ENCODE measurements at regions not wholly inside any gene's neighbourhood (a gene's known extent, or its start where the extent isn't known, plus 50 kb on each side); places are given as distances from the start of the nearest gene placed in this dataset.

DNA sequence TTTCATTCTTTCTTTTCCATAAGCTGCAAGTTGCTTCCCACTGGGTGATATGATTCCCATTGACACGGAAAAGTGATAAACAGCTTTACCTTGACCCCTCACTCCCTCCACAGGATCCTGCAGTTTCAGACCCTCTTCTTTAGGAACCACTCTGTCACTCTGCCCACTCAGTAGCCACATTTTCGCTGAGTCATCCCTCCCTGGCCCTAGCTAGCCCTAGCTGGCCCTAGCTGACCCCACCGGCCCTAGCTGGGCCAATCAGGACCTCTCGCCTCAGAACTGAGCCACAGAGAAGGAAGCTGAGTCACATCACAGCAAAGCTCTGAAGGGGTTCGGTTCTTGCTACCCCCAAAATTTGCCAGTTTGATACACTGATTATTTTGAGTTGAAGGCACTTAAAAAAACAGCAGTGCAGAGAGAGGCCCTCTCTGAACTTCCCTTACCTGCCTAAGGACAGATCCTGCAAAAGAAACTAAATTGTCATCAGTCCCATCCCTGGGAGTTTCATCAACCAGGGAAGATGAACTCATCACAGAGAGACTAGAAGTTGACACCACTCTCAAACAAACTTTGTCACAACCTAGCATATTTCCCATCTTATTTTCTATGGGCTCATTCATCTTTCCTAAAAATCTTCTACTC, 233.5 kb upstream of the PROK2 start:
- POLR2A ChIA-PET (ENCODE audit: unreplicated experiment) = no interaction called here
- no peak overlapping the region for H2AFZ ChIP-seq
- H3K9me2 ChIP-seq (ENCODE audit: insufficient read depth) = no peaks in the 10 kb centered on the region
- CTCF ChIA-PET = no interaction called here
- H3K4me2 ChIP-seq = no peak overlapping the region
- H3F3A ChIP-seq (ENCODE audit: insufficient read depth, low read depth) = no peaks in the 10 kb centered on the region
- no peaks in the 10 kb centered on the region for H3K27me3 ChIP-seq (ENCODE audit: insufficient read depth, low read depth)
- H3K9me3 ChIP-seq (ENCODE audit: insufficient read depth, low read depth) = no peaks in the 10 kb centered on the region
- no peaks in the 10 kb centered on the region for H3K36me3 ChIP-seq (ENCODE audit: low read depth)
- H3K4me3 ChIP-seq = no peak overlapping the region
- DNase-seq = no peak
- H3K4me1 ChIP-seq (replicated peaks; ENCODE audit: insufficient read depth) = no peaks in the 10 kb centered on the region
- intact Hi-C loops (cut with micrococcal nuclease; ENCODE audit: unreplicated experiment) = no loop called here
- H3K79me2 ChIP-seq (ENCODE audit: low read depth) = no peaks in the 10 kb centered on the region
- no TSS peak for BruUV-seq (replicated peaks)
- no peak for TF ChIP-seq EZH2 (IDR thresholded peaks at IDR 0.05; ENCODE audit: low read depth)
- TF ChIP-seq, protein P1, sequence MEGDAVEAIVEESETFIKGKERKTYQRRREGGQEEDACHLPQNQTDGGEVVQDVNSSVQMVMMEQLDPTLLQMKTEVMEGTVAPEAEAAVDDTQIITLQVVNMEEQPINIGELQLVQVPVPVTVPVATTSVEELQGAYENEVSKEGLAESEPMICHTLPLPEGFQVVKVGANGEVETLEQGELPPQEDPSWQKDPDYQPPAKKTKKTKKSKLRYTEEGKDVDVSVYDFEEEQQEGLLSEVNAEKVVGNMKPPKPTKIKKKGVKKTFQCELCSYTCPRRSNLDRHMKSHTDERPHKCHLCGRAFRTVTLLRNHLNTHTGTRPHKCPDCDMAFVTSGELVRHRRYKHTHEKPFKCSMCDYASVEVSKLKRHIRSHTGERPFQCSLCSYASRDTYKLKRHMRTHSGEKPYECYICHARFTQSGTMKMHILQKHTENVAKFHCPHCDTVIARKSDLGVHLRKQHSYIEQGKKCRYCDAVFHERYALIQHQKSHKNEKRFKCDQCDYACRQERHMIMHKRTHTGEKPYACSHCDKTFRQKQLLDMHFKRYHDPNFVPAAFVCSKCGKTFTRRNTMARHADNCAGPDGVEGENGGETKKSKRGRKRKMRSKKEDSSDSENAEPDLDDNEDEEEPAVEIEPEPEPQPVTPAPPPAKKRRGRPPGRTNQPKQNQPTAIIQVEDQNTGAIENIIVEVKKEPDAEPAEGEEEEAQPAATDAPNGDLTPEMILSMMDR (conservative IDR thresholded peaks at IDR 0.05) = no peak
- H3K27ac ChIP-seq = no peak overlapping the region
- no peaks in the 10 kb centered on the region for H4K20me1 ChIP-seq (ENCODE audit: insufficient read depth)

DNA sequence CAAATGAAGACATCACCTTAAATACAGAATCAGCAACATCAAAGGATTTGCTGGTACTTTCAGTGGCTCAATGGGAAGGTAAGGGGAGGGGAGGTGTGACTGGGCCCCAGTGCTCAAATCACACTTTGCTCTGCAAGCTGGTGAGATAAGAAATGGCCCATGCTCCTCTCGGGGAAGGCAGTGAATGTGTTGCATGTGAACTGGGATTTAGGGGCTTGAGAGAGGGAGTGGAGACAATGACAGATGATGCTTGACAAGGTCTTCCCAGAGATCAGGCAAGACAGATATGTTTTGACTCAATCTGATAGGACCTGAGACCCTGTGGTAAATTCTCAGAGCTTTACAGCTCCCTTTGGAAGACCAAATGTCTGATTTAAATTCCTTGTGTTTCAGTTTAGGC, 233.0 kb upstream of the PROK2 start:
- no peaks in the 10 kb centered on the region for H3K9me3 ChIP-seq (ENCODE audit: insufficient read depth, low read depth)
- no peaks in the 10 kb centered on the region for H3K4me1 ChIP-seq (replicated peaks; ENCODE audit: insufficient read depth)
- no peaks in the 10 kb centered on the region for H3K9me2 ChIP-seq (ENCODE audit: insufficient read depth)
- H3K27ac ChIP-seq = no peak overlapping the region
- no peak overlapping the region for H2AFZ ChIP-seq
- no peak for TF ChIP-seq EZH2 (IDR thresholded peaks at IDR 0.05; ENCODE audit: low read depth)
- TF ChIP-seq, protein P1 (conservative IDR thresholded peaks at IDR 0.05) = no peak
- no peak overlapping the region for H3K4me2 ChIP-seq
- no peaks in the 10 kb centered on the region for H3K27me3 ChIP-seq (ENCODE audit: insufficient read depth, low read depth)
- BruUV-seq (replicated peaks) = no TSS peak
- ChIA-PET POLR2A (ENCODE audit: unreplicated experiment) (no interaction called here), CTCF (no interaction called here)
- intact Hi-C loops (cut with micrococcal nuclease; ENCODE audit: unreplicated experiment) = no loop called here
- DNase-seq = no peak
- H3K4me3 ChIP-seq = no peak overlapping the region
- H3K36me3 ChIP-seq (ENCODE audit: low read depth) = no peaks in the 10 kb centered on the region
- H3K79me2 ChIP-seq (ENCODE audit: low read depth) = no peaks in the 10 kb centered on the region
- H4K20me1 ChIP-seq (ENCODE audit: insufficient read depth) = no peaks in the 10 kb centered on the region
- no peaks in the 10 kb centered on the region for H3F3A ChIP-seq (ENCODE audit: insufficient read depth, low read depth)

DNA sequence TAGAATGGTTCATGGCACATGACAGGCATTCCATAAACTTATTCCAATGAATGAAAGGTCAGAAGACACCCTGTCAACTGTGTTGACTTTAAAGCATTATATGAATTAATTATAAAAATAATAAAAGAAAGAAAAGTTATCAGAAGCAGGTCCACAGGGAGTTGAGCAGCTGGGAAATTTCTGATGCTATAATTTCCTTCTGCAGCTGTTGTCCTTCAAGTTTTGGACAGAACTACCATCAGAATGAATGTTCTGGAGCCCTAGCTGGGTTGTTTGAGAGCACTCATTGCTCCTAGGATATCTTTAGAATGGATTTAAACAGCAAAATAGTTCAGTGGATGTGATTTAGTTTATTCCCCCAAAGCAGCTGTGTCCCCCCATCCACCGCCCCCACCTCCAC, 232.4 kb upstream of the PROK2 start:
- no peak overlapping the region for H2AFZ ChIP-seq
- ChIA-PET POLR2A (ENCODE audit: unreplicated experiment) (no interaction called here), CTCF (no interaction called here)
- no peaks in the 10 kb centered on the region for H3K79me2 ChIP-seq (ENCODE audit: low read depth)
- no TSS peak for BruUV-seq (replicated peaks)
- no peak overlapping the region for H3K4me2 ChIP-seq
- H3K27ac ChIP-seq = no peak overlapping the region
- no peaks in the 10 kb centered on the region for H3F3A ChIP-seq (ENCODE audit: insufficient read depth, low read depth)
- H3K9me3 ChIP-seq (ENCODE audit: insufficient read depth, low read depth) = no peaks in the 10 kb centered on the region
- TF ChIP-seq, protein P1 (conservative IDR thresholded peaks at IDR 0.05) = no peak
- no peak for TF ChIP-seq EZH2 (IDR thresholded peaks at IDR 0.05; ENCODE audit: low read depth)
- no peak overlapping the region for H3K4me3 ChIP-seq
- no peaks in the 10 kb centered on the region for H3K4me1 ChIP-seq (replicated peaks; ENCODE audit: insufficient read depth)
- DNase-seq = no peak
- no peaks in the 10 kb centered on the region for H3K9me2 ChIP-seq (ENCODE audit: insufficient read depth)
- intact Hi-C loops (cut with micrococcal nuclease; ENCODE audit: unreplicated experiment) = no loop called here
- H4K20me1 ChIP-seq (ENCODE audit: insufficient read depth) = no peaks in the 10 kb centered on the region
- H3K27me3 ChIP-seq (ENCODE audit: insufficient read depth, low read depth) = no peaks in the 10 kb centered on the region
- no peaks in the 10 kb centered on the region for H3K36me3 ChIP-seq (ENCODE audit: low read depth)
